Body of pancreas (tissue), 4 donors: ENCODE measurements at regions not wholly inside any gene's neighbourhood (a gene's known extent, or its start where the extent isn't known, plus 50 kb on each side); places are given as distances from the start of the nearest gene placed in this dataset.

ENCODE experiments used
- CTCF ChIP-seq, 7 experiments: fragments of 450-650 bp in 4 of 7; fragments of 200-600 bp in 3 of 7; sonication (generic) in 3 of 7; IDR thresholded peaks; one replicate each; pipeline ENCODE4 v1.5.1; 2016 to 2019; ENCODE audit warnings: antibody characterized with exemption in 7 of 7
- POLR2A ChIP-seq, 3 donors: fragments of 450-650 bp; IDR thresholded peaks; one replicate each; pipeline ENCODE4 v1.6.1; 2016; ENCODE audit warnings: antibody characterized with exemption in 3 of 3, mild to moderate bottlenecking in 2 of 3

GRCh38 chr20:19920381-19921138 lies 96.6 kb upstream of the NAA20 start:
- TF ChIP-seq CTCF (IDR thresholded peaks at IDR 0.05) (no peak), POLR2A (IDR thresholded peaks at IDR 0.05) (no peak)
